ENCODE measurements at regions not wholly inside any gene's neighbourhood (a gene's known extent, or its start where the extent isn't known, plus 50 kb on each side); places are given as distances from the start of the nearest gene placed in this dataset.

- Histone ChIP-seq H4K20me1 (ENCODE audit: insufficient read depth) (no peaks in the 10 kb centered on the region; the same call in 1 of the 2 replicates), H3K36me3 (ENCODE audit: low read depth) (no peaks in the 10 kb centered on the region), H3K27ac (no peak overlapping the region), H3K79me2 (ENCODE audit: low read depth) (no peaks in the 10 kb centered on the region), H3K4me2 (no peak overlapping the region), H3K27me3 (ENCODE audit: insufficient read depth, low read depth) (no peaks in the 10 kb centered on the region), H3K4me1 (replicated peaks; ENCODE audit: insufficient read depth) (peaks cover 11% of the 10 kb centered on the region), H3K9me2 (ENCODE audit: insufficient read depth) (no peaks in the 10 kb centered on the region), H3F3A (ENCODE audit: insufficient read depth, low read depth) (no peaks in the 10 kb centered on the region), H2AFZ (no peak overlapping the region), H3K9me3 (ENCODE audit: insufficient read depth, low read depth) (no peaks in the 10 kb centered on the region), H3K4me3 (no peak overlapping the region)
- BruUV-seq (replicated peaks): no TSS peak
- ChIA-PET POLR2A (ENCODE audit: unreplicated experiment) (no interaction called here), CTCF (no interaction called here)
- DNase-seq: no peak
- TF ChIP-seq EZH2 (IDR thresholded peaks at IDR 0.05; ENCODE audit: low read depth) (no peak), CTCF (conservative IDR thresholded peaks at IDR 0.05) (no peak)
- intact Hi-C loops (cut with micrococcal nuclease; ENCODE audit: unreplicated experiment): no loop called here
Observed at GRCh38 chr13:107531180-107531579, 684.2 kb downstream of the LIG4 start.

GRCh38 chr13:107529035-107529434 lies 686.3 kb downstream of the LIG4 start:
- intact Hi-C loops (cut with micrococcal nuclease; ENCODE audit: unreplicated experiment): no loop called here
- H3K4me1 ChIP-seq (replicated peaks; ENCODE audit: insufficient read depth): peaks cover 11% of the 10 kb centered on the region
- H3K9me3 ChIP-seq (ENCODE audit: insufficient read depth, low read depth): no peaks in the 10 kb centered on the region
- no peaks in the 10 kb centered on the region for H4K20me1 ChIP-seq (ENCODE audit: insufficient read depth)
- H3K36me3 ChIP-seq (ENCODE audit: low read depth): no peaks in the 10 kb centered on the region
- TF ChIP-seq EZH2 (IDR thresholded peaks at IDR 0.05; ENCODE audit: low read depth) (no peak), CTCF (conservative IDR thresholded peaks at IDR 0.05) (no peak)
- no peaks in the 10 kb centered on the region for H3K27me3 ChIP-seq (ENCODE audit: insufficient read depth, low read depth)
- no peak overlapping the region for H3K4me3 ChIP-seq
- no peaks in the 10 kb centered on the region for H3F3A ChIP-seq (ENCODE audit: insufficient read depth, low read depth)
- no peak overlapping the region for H3K4me2 ChIP-seq
- no peak for DNase-seq
- POLR2A ChIA-PET (ENCODE audit: unreplicated experiment): no interaction called here
- no peaks in the 10 kb centered on the region for H3K9me2 ChIP-seq (ENCODE audit: insufficient read depth)
- no peaks in the 10 kb centered on the region for H3K79me2 ChIP-seq (ENCODE audit: low read depth)
- CTCF ChIA-PET: no interaction called here
- no peak overlapping the region for H2AFZ ChIP-seq
- no peak overlapping the region for H3K27ac ChIP-seq
- BruUV-seq (replicated peaks): no TSS peak

GRCh38 chr13:107518780-107519179 lies 696.6 kb downstream of the LIG4 start:
- CTCF ChIA-PET: no interaction called here
- H3K9me3 ChIP-seq (ENCODE audit: insufficient read depth, low read depth): no peaks in the 10 kb centered on the region
- H3K4me3 ChIP-seq: no peak overlapping the region
- POLR2A ChIA-PET (ENCODE audit: unreplicated experiment): no interaction called here
- TF ChIP-seq EZH2 (IDR thresholded peaks at IDR 0.05; ENCODE audit: low read depth) (no peak), CTCF (conservative IDR thresholded peaks at IDR 0.05) (no peak)
- no peak overlapping the region for H3K27ac ChIP-seq
- H3K36me3 ChIP-seq (ENCODE audit: low read depth): no peaks in the 10 kb centered on the region
- H3K4me1 ChIP-seq (replicated peaks; ENCODE audit: insufficient read depth): peaks cover 4% of the 10 kb centered on the region
- H3K9me2 ChIP-seq (ENCODE audit: insufficient read depth): no peaks in the 10 kb centered on the region
- H2AFZ ChIP-seq: no peak overlapping the region
- no peak overlapping the region for H3K4me2 ChIP-seq
- H3K79me2 ChIP-seq (ENCODE audit: low read depth): no peaks in the 10 kb centered on the region
- H4K20me1 ChIP-seq (ENCODE audit: insufficient read depth): no peaks in the 10 kb centered on the region
- no peaks in the 10 kb centered on the region for H3K27me3 ChIP-seq (ENCODE audit: insufficient read depth, low read depth)
- BruUV-seq (replicated peaks): no TSS peak
- intact Hi-C loops (cut with micrococcal nuclease; ENCODE audit: unreplicated experiment): no loop called here
- DNase-seq: no peak
- no peaks in the 10 kb centered on the region for H3F3A ChIP-seq (ENCODE audit: insufficient read depth, low read depth)
